HEK293 (cell line): ENCODE measurements at regions not wholly inside any gene's neighbourhood (a gene's known extent, or its start where the extent isn't known, plus 50 kb on each side); places are given as distances from the start of the nearest gene placed in this dataset.

Experiments used
- CTCF ChIA-PET: fragments of 350-600 bp; formaldehyde crosslinking; extraction: SDS; loops from one replicate; lab custom pipeline; 2021; ENCODE audit warnings: antibody characterized with exemption; lab: Yijun Ruan, JAX
- POLR2A ChIA-PET: fragments of 300-600 bp; formaldehyde crosslinking; extraction: SDS; loops from one replicate; lab custom pipeline; 2020; ENCODE audit warnings: antibody characterized with exemption, inconsistent platforms; lab: Yijun Ruan, JAX
- H3K27ac ChIP-seq: fragments of 200-500 bp; sonication (Bioruptor generic); 2 replicates; pipeline ENCODE4 v1.5.1; 2014; ENCODE audit warnings: low read depth, low read length, control low read depth, inconsistent platforms; ENCODE audit errors: extremely low read depth
- H3K36me3 ChIP-seq, 2 experiments: fragments of 200-500 bp in 1 of 2; sonication (Bioruptor generic) in 1 of 2; 1 replicate in 1 of 2; 2 replicates in 1 of 2; pipeline ENCODE4 v1.5.1; 2014 to 2017; ENCODE audit warnings: inconsistent platforms in 2 of 2, low read length in 2 of 2; ENCODE audit not compliant: control insufficient read depth in 2 of 2, insufficient read depth in 1 of 2
- H3K4me1 ChIP-seq: fragments of 200-500 bp; sonication (Bioruptor generic); 2 replicates; pipeline ENCODE4 v1.5.1; 2014; ENCODE audit warnings: mild to moderate bottlenecking, low read length, inconsistent platforms; ENCODE audit not compliant: control insufficient read depth, insufficient read depth
- H3K4me3 ChIP-seq: 2 replicates; pipeline ENCODE4 v1.5.1; 2011; ENCODE audit warnings: low read depth, mild to moderate bottlenecking, control low read depth, low read length, moderate library complexity
- H3K9me3 ChIP-seq: fragments of 200-500 bp; sonication (Bioruptor generic); 2 replicates; pipeline ENCODE4 v1.5.1; 2014; ENCODE audit warnings: low read depth, low read length, inconsistent platforms; ENCODE audit not compliant: control insufficient read depth, insufficient read depth
- GLI4 ChIP-seq: fragments of 450-650 bp; formaldehyde crosslinking; IDR thresholded peaks from 2 replicates; pipeline ENCODE4 v1.5.1; 2016; ENCODE audit warnings: missing biosample characterization, missing genetic modification characterization
- KLF10 ChIP-seq: fragments of 450-650 bp; IDR thresholded peaks from 2 replicates; pipeline ENCODE4 v1.5.1; 2018; ENCODE audit warnings: missing biosample characterization, mild to moderate bottlenecking, missing genetic modification characterization
- KLF16 ChIP-seq: fragments of 450-650 bp; formaldehyde crosslinking; IDR thresholded peaks from 2 replicates; pipeline ENCODE4 v1.5.1; 2017; ENCODE audit warnings: missing biosample characterization, missing genetic modification characterization
- KLF8 ChIP-seq: fragments of 450-650 bp; formaldehyde crosslinking; IDR thresholded peaks from 2 replicates; pipeline ENCODE4 v1.5.1; 2016; ENCODE audit warnings: missing biosample characterization, missing genetic modification characterization
- SCRT2 ChIP-seq: fragments of 450-650 bp; formaldehyde crosslinking; IDR thresholded peaks from 2 replicates; pipeline ENCODE4 v1.5.1; 2016; ENCODE audit warnings: missing biosample characterization, missing genetic modification characterization
- ZBTB17 ChIP-seq: fragments of 450-650 bp; formaldehyde crosslinking; IDR thresholded peaks from 2 replicates; pipeline ENCODE4 v1.5.1; 2016; ENCODE audit warnings: missing biosample characterization, missing genetic modification characterization
- ZNF18 ChIP-seq: fragments of 450-650 bp; formaldehyde crosslinking; IDR thresholded peaks from 2 replicates; pipeline ENCODE4 v1.5.1; 2016; ENCODE audit warnings: missing biosample characterization, missing genetic modification characterization
- ZNF2 ChIP-seq: fragments of 450-650 bp; formaldehyde crosslinking; IDR thresholded peaks from 2 replicates; pipeline ENCODE4 v1.5.1; 2016; ENCODE audit warnings: missing biosample characterization, missing genetic modification characterization
- ZNF24 ChIP-seq: fragments of 450-650 bp; formaldehyde crosslinking; IDR thresholded peaks from 2 replicates; pipeline ENCODE4 v1.5.1; 2016; ENCODE audit warnings: missing biosample characterization, missing genetic modification characterization
- ZNF302 ChIP-seq: fragments of 450-650 bp; formaldehyde crosslinking; IDR thresholded peaks from 2 replicates; pipeline ENCODE4 v1.5.1; 2016; ENCODE audit warnings: missing biosample characterization, missing genetic modification characterization, low read depth
- ZNF311 ChIP-seq: fragments of 450-650 bp; formaldehyde crosslinking; IDR thresholded peaks from 2 replicates; pipeline ENCODE4 v1.5.1; 2017; ENCODE audit warnings: missing biosample characterization, missing genetic modification characterization, borderline replicate concordance
- ZNF514 ChIP-seq: fragments of 450-650 bp; formaldehyde crosslinking; IDR thresholded peaks from 2 replicates; pipeline ENCODE4 v1.5.1; 2016; ENCODE audit warnings: missing biosample characterization, missing genetic modification characterization
- ZNF530 ChIP-seq: fragments of 450-650 bp; formaldehyde crosslinking; IDR thresholded peaks from 2 replicates; pipeline ENCODE4 v1.5.1; 2016; ENCODE audit warnings: low read depth, missing biosample characterization, missing genetic modification characterization
- ZNF560 ChIP-seq: fragments of 450-650 bp; formaldehyde crosslinking; IDR thresholded peaks from 2 replicates; pipeline ENCODE4 v1.5.1; 2017; ENCODE audit warnings: missing biosample characterization, missing genetic modification characterization, borderline replicate concordance
- TF ChIP-seq, protein P1 (sequence below): fragments of 450-650 bp; formaldehyde crosslinking; IDR thresholded peaks from 2 replicates; pipeline ENCODE4 v1.5.1; 2016; ENCODE audit warnings: missing biosample characterization, missing genetic modification characterization
- TF ChIP-seq, protein P2 (sequence below): fragments of 450-650 bp; formaldehyde crosslinking; IDR thresholded peaks from 2 replicates; pipeline ENCODE4 v1.5.1; 2016; ENCODE audit warnings: missing biosample characterization, missing genetic modification characterization

DNA sequence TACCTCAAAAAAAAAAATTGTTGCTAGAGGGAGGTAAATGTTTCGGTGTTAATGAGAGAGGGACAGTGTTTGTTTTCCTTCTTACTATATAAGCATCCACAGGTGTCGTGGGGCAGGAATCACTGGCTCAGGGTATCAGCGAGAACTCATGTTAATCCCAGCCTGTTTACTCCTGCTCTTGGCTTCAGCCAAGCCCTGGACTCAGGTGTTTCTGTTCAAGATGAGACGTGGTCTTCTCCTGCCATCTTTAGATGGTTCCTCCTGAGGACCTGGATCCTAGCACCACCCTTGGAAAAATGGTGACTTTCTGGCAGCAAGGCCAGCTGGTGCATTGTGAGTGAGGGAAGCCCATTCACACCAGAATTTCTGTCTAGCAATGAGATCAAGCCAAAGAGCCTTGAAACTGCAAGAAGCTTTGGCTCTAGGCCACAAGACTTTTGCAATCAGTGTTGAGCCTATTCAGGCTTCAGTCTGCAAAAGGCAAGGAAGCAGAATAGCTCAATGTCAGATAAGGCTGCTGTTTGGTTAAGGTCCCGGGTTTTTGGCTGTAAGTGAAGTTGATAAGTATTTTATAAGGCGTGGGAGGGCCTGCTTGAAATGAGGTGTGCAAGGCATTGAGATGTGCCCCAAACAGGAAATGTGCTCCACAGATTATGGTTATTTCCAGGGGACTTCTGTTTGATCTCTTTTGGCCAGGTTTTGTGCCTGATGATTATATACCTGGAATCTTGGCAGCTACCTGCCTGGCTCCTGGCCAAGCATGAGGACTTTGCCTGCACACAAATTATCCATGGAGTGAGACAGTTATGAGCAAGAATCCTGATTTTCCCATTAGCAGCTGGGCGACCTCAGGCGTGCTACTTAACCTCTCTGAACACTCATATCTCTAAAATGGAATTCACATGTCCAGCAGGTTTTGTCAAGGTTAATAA, 99.8 kb downstream of the TENT4A start:
- H3K4me1 ChIP-seq: no peaks in the 10 kb centered on the region
- ChIA-PET POLR2A (no interaction called here), CTCF (interaction anchor here (3.2 kb wide), 1 partner anchor 7 kb away, joined by 18 read pairs; no protein-coding TSS in a partner anchor)
- no peaks in the 10 kb centered on the region for H3K36me3 ChIP-seq
- H3K4me3 ChIP-seq: no peak overlapping the region
- no peak overlapping the region for H3K27ac ChIP-seq
- no peaks in the 10 kb centered on the region for H3K9me3 ChIP-seq
- TF ChIP-seq SCRT2 (tag by site-specific recombination) (no peak), ZBTB17 (no peak), ZNF560 (tag by site-specific recombination) (no peak), ZNF302 (tag by site-specific recombination) (no peak), ZNF24 (tag by site-specific recombination) (no peak), ZNF530 (tag by site-specific recombination) (no peak), GLI4 (tag by site-specific recombination) (no peak), KLF16 (no peak)
- TF ChIP-seq, protein P1, sequence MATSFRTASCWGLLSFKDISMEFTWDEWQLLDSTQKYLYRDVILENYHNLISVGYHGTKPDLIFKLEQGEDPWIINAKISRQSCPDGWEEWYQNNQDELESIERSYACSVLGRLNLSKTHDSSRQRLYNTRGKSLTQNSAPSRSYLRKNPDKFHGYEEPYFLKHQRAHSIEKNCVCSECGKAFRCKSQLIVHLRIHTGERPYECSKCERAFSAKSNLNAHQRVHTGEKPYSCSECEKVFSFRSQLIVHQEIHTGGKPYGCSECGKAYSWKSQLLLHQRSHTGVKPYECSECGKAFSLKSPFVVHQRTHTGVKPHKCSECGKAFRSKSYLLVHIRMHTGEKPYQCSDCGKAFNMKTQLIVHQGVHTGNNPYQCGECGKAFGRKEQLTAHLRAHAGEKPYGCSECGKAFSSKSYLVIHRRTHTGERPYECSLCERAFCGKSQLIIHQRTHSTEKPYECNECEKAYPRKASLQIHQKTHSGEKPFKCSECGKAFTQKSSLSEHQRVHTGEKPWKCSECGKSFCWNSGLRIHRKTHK (tag by site-specific recombination): no peak

DNA sequence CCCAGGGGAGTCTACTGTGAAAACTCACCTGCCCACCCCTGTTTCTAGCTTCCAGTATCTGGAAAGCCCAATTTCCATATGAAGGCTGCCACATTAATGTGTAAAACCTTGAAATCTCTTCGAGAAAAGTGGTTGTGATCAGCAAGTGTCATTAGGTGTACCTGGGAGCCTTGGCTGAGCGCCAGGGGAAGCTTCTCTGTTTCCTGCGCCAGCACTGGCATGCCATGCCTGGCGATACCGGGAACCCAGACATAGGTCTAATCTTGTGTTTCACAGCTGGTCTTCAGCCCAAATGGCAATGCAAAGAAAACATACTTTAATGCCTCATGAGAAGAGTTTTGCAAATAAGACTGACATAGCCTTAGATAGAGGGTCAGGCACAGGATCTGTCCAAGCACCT, 101.6 kb downstream of the TENT4A start:
- ChIA-PET CTCF (interaction anchor here (1.1 to 1.8 kb wide), 2 partner anchors 49 to 940 kb away, joined by 5 read pairs; no protein-coding TSS in a partner anchor), POLR2A (no interaction called here)
- TF ChIP-seq, protein P2, sequence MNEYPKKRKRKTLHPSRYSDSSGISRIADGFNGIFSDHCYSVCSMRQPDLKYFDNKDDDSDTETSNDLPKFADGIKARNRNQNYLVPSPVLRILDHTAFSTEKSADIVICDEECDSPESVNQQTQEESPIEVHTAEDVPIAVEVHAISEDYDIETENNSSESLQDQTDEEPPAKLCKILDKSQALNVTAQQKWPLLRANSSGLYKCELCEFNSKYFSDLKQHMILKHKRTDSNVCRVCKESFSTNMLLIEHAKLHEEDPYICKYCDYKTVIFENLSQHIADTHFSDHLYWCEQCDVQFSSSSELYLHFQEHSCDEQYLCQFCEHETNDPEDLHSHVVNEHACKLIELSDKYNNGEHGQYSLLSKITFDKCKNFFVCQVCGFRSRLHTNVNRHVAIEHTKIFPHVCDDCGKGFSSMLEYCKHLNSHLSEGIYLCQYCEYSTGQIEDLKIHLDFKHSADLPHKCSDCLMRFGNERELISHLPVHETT (tag by site-specific recombination): no peak
- TF ChIP-seq ZNF311 (no peak), KLF8 (no peak), KLF10 (no peak), ZNF18 (tag by site-specific recombination) (no peak), ZNF514 (no peak), ZNF2 (tag by site-specific recombination) (no peak)
- no peaks in the 10 kb centered on the region for H3K4me1 ChIP-seq
- H3K36me3 ChIP-seq: no peaks in the 10 kb centered on the region
- H3K9me3 ChIP-seq: no peaks in the 10 kb centered on the region; the same call in 1 of the 2 replicates
- H3K27ac ChIP-seq: no peak overlapping the region
- no peak overlapping the region for H3K4me3 ChIP-seq
